Sigmoid colon (tissue), 4 donors: ENCODE measurements at regions not wholly inside any gene's neighbourhood (a gene's known extent, or its start where the extent isn't known, plus 50 kb on each side); places are given as distances from the start of the nearest gene placed in this dataset.

Experiments used
- EP300 ChIP-seq, 4 donors: sonication (generic); formaldehyde crosslinking; IDR thresholded peaks; one replicate each; pipeline ENCODE4 v1.6.1; 2017; ENCODE audit warnings: antibody characterized with exemption in 4 of 4
- POLR2A ChIP-seq, 2 donors: fragments of 450-650 bp; IDR thresholded peaks; one replicate each; pipeline ENCODE4 v1.6.1; 2016; ENCODE audit warnings: antibody characterized with exemption in 2 of 2, mild to moderate bottlenecking in 2 of 2, moderate library complexity in 2 of 2
- POLR2AphosphoS5 ChIP-seq, 4 donors: sonication (generic); formaldehyde crosslinking; IDR thresholded peaks; one replicate each; pipeline ENCODE4 v1.6.1; 2017; ENCODE audit warnings: antibody characterized with exemption in 4 of 4
- TF ChIP-seq, protein P1 (sequence below), 4 experiments: fragments of 450-650 bp in 3 of 4; fragments of 200-600 bp in 1 of 4; IDR thresholded peaks; one replicate each; pipeline ENCODE4 v1.5.1; 2016 to 2019; ENCODE audit warnings: antibody characterized with exemption in 4 of 4, mild to moderate bottlenecking in 3 of 4, moderate library complexity in 2 of 4

DNA sequence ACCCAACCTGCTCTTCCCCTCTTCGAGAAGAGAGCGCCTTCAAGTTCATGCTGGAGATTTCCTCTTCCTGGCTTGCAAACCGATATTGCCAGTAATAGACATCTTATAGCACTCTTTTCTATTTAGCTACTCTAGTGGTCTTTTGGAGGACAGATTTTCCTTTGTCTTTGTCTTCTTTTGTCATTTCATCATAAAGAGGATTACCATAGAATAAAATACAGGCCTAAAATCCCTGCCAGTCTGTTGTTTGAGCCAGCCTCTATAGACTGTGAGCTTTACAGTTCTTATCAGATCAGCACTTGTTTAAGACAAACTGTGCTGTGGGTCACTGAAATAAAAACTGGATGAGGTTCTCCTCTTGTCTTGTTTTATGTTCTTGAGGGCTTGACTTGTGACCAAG, 802.8 kb downstream of the NR2F1-AS1 start:
- TF ChIP-seq POLR2AphosphoS5 (IDR thresholded peaks at IDR 0.05), result no peak
- TF ChIP-seq, protein P1, sequence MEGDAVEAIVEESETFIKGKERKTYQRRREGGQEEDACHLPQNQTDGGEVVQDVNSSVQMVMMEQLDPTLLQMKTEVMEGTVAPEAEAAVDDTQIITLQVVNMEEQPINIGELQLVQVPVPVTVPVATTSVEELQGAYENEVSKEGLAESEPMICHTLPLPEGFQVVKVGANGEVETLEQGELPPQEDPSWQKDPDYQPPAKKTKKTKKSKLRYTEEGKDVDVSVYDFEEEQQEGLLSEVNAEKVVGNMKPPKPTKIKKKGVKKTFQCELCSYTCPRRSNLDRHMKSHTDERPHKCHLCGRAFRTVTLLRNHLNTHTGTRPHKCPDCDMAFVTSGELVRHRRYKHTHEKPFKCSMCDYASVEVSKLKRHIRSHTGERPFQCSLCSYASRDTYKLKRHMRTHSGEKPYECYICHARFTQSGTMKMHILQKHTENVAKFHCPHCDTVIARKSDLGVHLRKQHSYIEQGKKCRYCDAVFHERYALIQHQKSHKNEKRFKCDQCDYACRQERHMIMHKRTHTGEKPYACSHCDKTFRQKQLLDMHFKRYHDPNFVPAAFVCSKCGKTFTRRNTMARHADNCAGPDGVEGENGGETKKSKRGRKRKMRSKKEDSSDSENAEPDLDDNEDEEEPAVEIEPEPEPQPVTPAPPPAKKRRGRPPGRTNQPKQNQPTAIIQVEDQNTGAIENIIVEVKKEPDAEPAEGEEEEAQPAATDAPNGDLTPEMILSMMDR (IDR thresholded peaks at IDR 0.05), result no peak
- no peak for TF ChIP-seq POLR2A (IDR thresholded peaks at IDR 0.05)
- TF ChIP-seq EP300 (IDR thresholded peaks at IDR 0.05), result no peak
